GM20000 (cell line): ENCODE measurements at regions not wholly inside any gene's neighbourhood (a gene's known extent, or its start where the extent isn't known, plus 50 kb on each side); places are given as distances from the start of the nearest gene placed in this dataset.

ENCODE experiments used
- DNase-seq: peaks from one replicate; pipeline ENCODE4 v3.0.0; 2012; ENCODE audit warnings: low spot score
- CTCF ChIP-seq: IDR thresholded peaks from 2 replicates; pipeline ENCODE4 v1.5.1; 2012; ENCODE audit warnings: mild to moderate bottlenecking, control low read depth; ENCODE audit errors: extremely low read depth, missing control alignments

GRCh38 chr2:221107424-221107823, 464.7 kb downstream of the EPHA4 start:
- no peak for DNase-seq
- TF ChIP-seq CTCF, result no peak

GRCh38 chr2:221109552-221109951, 462.6 kb downstream of the EPHA4 start:
- TF ChIP-seq CTCF, result no peak
- DNase-seq, result no peak

- DNase-seq, result no peak
- no peak for TF ChIP-seq CTCF
These were observed 460.4 kb downstream of the EPHA4 start for GRCh38 chr2:221111739-221112138.

- TF ChIP-seq CTCF, result no peak
- no peak for DNase-seq
These were observed 459.4 kb downstream of the EPHA4 start for GRCh38 chr2:221112744-221113143.

GRCh38 chr2:221115944-221116343, 456.2 kb downstream of the EPHA4 start:
- DNase-seq, result no peak
- TF ChIP-seq CTCF, result no peak

- no peak for TF ChIP-seq CTCF
These were observed 451.5 kb downstream of the EPHA4 start for GRCh38 chr2:221120643-221121042.

GRCh38 chr2:221123396-221123795, 448.7 kb downstream of the EPHA4 start:
- DNase-seq, result no peak
- no peak for TF ChIP-seq CTCF

More at GRCh38 chr2:221120643-221121042, 451.5 kb downstream of the EPHA4 start:
- DNase-seq, result no peak
